ENCODE measurements at regions not wholly inside any gene's neighbourhood (a gene's known extent, or its start where the extent isn't known, plus 50 kb on each side); places are given as distances from the start of the nearest gene placed in this dataset.

- TF ChIP-seq CTCF (IDR thresholded peaks at IDR 0.05) = no peak
- TF ChIP-seq EZH2 (IDR thresholded peaks at IDR 0.05) = no peak
Observed at GRCh38 chr2:6434438-6434837, 431.3 kb downstream of the CMPK2 start.

Measured in neural progenitor cell (in vitro differentiated cells).